ENCODE measurements at regions not wholly inside any gene's neighbourhood (a gene's known extent, or its start where the extent isn't known, plus 50 kb on each side); places are given as distances from the start of the nearest gene placed in this dataset.

DNA sequence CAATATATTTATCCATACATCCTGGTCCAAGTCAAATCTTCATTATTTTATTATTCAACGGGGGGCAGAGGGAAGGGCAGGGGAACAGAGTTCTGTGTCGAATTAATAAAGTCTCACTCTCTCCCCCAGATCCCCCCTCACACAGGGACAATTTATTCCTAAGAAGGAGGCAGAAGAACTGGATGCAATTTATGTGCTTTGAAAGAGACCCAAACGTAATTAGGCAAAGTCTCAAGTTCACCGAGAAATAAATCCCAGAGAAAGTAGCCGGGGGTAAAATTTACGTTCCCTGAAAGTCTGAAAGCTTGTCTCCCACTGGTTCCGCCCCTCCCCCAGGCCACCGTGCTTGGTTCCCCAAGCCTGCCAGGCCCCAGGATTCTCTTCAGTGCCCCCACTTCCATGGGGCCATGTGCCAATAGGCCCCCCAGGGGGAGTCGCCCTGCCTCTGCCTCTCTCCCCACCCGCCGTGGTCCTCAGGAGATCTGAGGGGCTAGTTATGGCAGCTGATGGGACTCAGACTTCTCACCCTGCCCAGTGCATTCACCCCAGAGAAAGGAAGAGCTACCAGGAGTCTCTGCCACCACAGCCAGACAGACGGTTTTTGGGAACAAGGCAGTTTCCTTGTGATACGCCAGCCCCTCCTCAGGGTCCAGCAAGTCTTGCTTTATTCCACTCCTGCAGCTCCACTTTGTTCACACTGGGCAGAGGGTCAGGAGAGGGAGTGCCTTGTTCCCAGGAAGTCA, 215.5 kb downstream of the CYP26B1 start:
- Histone ChIP-seq H3K36me3 (no peaks in the 10 kb centered on the region), H3K4me1 (peaks cover 0 to 28% (median 0%) of the 10 kb centered on the region in 3 donors), H3K4me3 (no peak overlapping the region), H3K9me3 (no peaks in the 10 kb centered on the region), H3K27ac (no peak overlapping the region), H3K27me3 (no peaks in the 10 kb centered on the region)
- TF ChIP-seq, protein P1, sequence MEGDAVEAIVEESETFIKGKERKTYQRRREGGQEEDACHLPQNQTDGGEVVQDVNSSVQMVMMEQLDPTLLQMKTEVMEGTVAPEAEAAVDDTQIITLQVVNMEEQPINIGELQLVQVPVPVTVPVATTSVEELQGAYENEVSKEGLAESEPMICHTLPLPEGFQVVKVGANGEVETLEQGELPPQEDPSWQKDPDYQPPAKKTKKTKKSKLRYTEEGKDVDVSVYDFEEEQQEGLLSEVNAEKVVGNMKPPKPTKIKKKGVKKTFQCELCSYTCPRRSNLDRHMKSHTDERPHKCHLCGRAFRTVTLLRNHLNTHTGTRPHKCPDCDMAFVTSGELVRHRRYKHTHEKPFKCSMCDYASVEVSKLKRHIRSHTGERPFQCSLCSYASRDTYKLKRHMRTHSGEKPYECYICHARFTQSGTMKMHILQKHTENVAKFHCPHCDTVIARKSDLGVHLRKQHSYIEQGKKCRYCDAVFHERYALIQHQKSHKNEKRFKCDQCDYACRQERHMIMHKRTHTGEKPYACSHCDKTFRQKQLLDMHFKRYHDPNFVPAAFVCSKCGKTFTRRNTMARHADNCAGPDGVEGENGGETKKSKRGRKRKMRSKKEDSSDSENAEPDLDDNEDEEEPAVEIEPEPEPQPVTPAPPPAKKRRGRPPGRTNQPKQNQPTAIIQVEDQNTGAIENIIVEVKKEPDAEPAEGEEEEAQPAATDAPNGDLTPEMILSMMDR (IDR thresholded peaks at IDR 0.05), result no peak
- no peak for TF ChIP-seq POLR2A (IDR thresholded peaks at IDR 0.05)
- DNase-seq, result no peak
- intact Hi-C loops (cut with DNase I), result no loop called here
- 80 to 92% methylated on average over 8 to 9 of the region's 13 CpGs for WGBS, 2 donors

DNA sequence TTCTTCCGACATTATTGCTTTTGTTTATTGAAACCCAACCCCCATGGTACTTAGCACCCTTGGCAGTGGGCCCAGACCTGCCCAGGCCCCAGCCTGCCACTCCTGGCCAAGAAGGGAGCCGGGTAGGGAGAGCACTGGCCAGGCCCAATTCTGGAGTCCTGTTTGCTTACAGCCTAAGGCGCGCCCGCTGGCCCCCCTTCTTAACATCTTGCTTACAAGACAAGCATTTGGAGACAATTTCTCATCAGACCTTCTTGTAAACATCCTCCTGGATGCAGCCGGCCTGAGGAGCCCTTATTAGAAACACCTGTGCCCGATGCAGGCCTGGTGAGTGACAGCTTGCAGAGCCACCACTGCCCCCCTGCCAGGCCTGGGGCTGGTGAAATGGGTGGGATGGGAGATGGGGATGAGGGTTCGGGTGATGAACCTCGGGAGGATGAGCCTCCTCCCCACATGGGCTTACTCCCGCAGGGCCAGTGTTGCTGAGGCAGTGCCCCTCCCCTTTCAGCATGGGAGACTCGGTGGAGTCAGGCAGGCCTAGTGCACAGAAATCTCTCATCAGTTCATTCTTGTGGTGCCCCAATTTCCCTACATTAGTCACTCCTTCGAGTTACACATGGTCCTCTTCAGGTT, 217.5 kb downstream of the CYP26B1 start:
- H3K4me1 ChIP-seq, result peaks cover 0 to 20% (median 0%) of the 10 kb centered on the region in 3 donors
- no peak overlapping the region for H3K4me3 ChIP-seq
- H3K36me3 ChIP-seq, result no peaks in the 10 kb centered on the region
- H3K27me3 ChIP-seq, result no peaks in the 10 kb centered on the region
- TF ChIP-seq, protein P1 (IDR thresholded peaks at IDR 0.05), result no peak
- no peak for TF ChIP-seq POLR2A (IDR thresholded peaks at IDR 0.05)
- intact Hi-C loops (cut with DNase I), result no loop called here
- 62 to 63% methylated on average over 7 to 11 of the region's 12 CpGs for WGBS, 2 donors
- DNase-seq, result no peak
- H3K9me3 ChIP-seq, result no peaks in the 10 kb centered on the region
- no peak overlapping the region for H3K27ac ChIP-seq

DNA sequence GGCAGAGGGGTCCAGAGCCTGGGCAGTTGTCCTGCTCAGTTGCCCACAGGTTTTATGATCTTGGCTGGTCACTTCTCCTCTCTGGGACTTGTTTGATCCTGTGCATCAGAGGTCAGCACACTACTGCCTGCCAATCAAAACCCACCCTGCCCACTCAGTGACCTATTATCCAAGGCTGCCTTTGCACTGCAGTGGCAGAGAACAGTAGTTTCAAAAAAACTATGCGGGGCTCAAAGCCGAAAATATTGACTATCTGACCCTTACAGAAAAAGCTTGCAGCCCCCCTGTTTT, 218.2 kb downstream of the CYP26B1 start:
- Histone ChIP-seq H3K27me3 (no peaks in the 10 kb centered on the region), H3K9me3 (no peaks in the 10 kb centered on the region), H3K36me3 (no peaks in the 10 kb centered on the region), H3K27ac (no peak overlapping the region), H3K4me3 (no peak overlapping the region), H3K4me1 (peaks cover 0 to 13% (median 0%) of the 10 kb centered on the region in 3 donors)
- DNase-seq, result no peak
- 93 to 100% methylated on average over 2 of the region's 2 CpGs for WGBS, 2 donors
- TF ChIP-seq POLR2A (IDR thresholded peaks at IDR 0.05), result no peak
- TF ChIP-seq, protein P1 (IDR thresholded peaks at IDR 0.05), result no peak
- intact Hi-C loops (cut with DNase I), result no loop called here

DNA sequence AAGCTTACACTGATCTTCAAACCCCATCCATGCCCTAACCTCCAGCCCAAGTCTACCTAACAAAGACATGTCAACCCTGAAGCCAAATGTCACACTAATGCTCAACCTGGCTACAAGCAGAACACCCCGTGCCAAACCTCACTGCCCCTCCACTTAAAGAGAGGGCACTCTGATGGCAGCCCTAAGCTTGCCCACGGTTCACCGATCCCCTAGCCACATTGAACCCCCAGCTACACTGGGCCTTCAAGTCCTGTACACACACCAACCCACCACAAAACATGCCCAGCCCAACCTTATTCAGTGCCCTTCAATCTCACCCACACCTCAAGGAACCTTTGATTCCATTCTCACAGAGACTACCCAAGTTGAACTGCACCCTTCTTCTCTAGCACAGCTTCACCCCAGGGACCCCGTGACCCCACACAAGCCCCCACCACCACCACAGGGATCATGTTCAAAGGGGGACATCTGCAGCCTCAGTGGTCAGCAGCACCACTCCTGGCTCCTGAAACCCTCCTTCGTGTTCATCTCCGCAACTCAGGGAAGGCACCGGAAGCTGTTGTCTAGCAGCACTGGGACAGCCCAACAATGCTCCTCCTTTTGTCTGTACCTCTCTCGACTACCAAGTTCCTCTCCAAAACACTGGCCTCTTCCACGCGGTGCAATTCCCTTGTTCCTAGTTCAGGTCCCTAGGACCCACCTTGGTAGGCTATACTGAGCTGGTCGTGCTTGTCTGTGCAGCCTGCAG, 218.8 kb downstream of the CYP26B1 start:
- Histone ChIP-seq H3K9me3 (no peaks in the 10 kb centered on the region), H3K36me3 (no peaks in the 10 kb centered on the region), H3K27ac (no peak overlapping the region), H3K4me3 (no peak overlapping the region), H3K4me1 (peaks cover 0 to 12% (median 0%) of the 10 kb centered on the region in 3 donors), H3K27me3 (no peaks in the 10 kb centered on the region)
- no peak for DNase-seq
- no peak for TF ChIP-seq POLR2A (IDR thresholded peaks at IDR 0.05)
- TF ChIP-seq, protein P1 (IDR thresholded peaks at IDR 0.05), result no peak
- 88 to 95% methylated on average over 5 to 11 of the region's 11 CpGs for WGBS, 2 donors
- intact Hi-C loops (cut with DNase I), result no loop called here
